ENCODE measurements at regions not wholly inside any gene's neighbourhood (a gene's known extent, or its start where the extent isn't known, plus 50 kb on each side); places are given as distances from the start of the nearest gene placed in this dataset.

- ChIA-PET CTCF (no interaction called here), POLR2A (ENCODE audit: low non-redundant PET) (no interaction called here)
- Histone ChIP-seq H3K27ac (ENCODE audit: low read depth, low read length, poor library complexity, severe bottlenecking) (no peak overlapping the region), H3K9me3 (ENCODE audit: low read depth, low read length, poor library complexity, severe bottlenecking) (no peaks in the 10 kb centered on the region), H3K4me3 (ENCODE audit: low read depth, low read length, poor library complexity, severe bottlenecking) (no peak overlapping the region), H3K4me1 (ENCODE audit: insufficient read depth, low read length, poor library complexity, severe bottlenecking) (no peaks in the 10 kb centered on the region), H3K27me3 (replicated peaks; ENCODE audit: insufficient read depth, low read depth, low read length, poor library complexity) (peaks cover 16% of the 10 kb centered on the region), H3K36me3 (ENCODE audit: insufficient read depth, low read length, poor library complexity, severe bottlenecking) (no peaks in the 10 kb centered on the region)
- TF ChIP-seq EZH2 (IDR thresholded peaks at IDR 0.05; ENCODE audit: borderline replicate concordance, low read depth, low read length, poor library complexity, severe bottlenecking): no peak
- TF ChIP-seq, protein P1, sequence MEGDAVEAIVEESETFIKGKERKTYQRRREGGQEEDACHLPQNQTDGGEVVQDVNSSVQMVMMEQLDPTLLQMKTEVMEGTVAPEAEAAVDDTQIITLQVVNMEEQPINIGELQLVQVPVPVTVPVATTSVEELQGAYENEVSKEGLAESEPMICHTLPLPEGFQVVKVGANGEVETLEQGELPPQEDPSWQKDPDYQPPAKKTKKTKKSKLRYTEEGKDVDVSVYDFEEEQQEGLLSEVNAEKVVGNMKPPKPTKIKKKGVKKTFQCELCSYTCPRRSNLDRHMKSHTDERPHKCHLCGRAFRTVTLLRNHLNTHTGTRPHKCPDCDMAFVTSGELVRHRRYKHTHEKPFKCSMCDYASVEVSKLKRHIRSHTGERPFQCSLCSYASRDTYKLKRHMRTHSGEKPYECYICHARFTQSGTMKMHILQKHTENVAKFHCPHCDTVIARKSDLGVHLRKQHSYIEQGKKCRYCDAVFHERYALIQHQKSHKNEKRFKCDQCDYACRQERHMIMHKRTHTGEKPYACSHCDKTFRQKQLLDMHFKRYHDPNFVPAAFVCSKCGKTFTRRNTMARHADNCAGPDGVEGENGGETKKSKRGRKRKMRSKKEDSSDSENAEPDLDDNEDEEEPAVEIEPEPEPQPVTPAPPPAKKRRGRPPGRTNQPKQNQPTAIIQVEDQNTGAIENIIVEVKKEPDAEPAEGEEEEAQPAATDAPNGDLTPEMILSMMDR (conservative IDR thresholded peaks at IDR 0.05; ENCODE audit: low read depth, low read length): no peak
- no peak for DNase-seq (ENCODE audit: low spot score)
- BruUV-seq (replicated peaks): no TSS peak
- intact Hi-C loops (cut with micrococcal nuclease; ENCODE audit: unreplicated experiment): no loop called here
Measured at GRCh38 chr15:39074341-39074985, 506.4 kb upstream of the THBS1 start.

DNA sequence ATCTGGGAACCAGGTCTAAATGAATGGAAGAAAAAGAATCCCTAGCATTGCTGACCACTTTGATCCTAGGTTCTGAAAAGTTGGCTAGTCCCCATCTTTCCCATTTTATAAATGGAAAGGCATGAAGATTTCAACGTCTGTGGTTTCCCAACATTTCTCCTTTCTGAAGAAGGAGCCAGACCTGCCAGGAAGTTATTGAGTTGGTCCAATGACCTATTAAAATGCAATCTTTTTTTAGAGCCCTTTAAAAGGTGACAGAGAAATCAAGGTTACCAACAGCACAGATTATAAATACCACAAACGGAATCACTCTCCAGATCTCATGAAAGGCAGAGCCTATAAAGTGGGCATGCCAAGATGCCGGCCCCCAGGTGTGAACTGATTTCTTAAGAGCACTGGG lies 505.6 kb upstream of the THBS1 start:
- ChIA-PET CTCF (no interaction called here), POLR2A (ENCODE audit: low non-redundant PET) (no interaction called here)
- no peaks in the 10 kb centered on the region for H3K4me1 ChIP-seq (ENCODE audit: insufficient read depth, low read length, poor library complexity, severe bottlenecking)
- H3K36me3 ChIP-seq (ENCODE audit: insufficient read depth, low read length, poor library complexity, severe bottlenecking): no peaks in the 10 kb centered on the region
- no peaks in the 10 kb centered on the region for H3K9me3 ChIP-seq (ENCODE audit: low read depth, low read length, poor library complexity, severe bottlenecking)
- intact Hi-C loops (cut with micrococcal nuclease; ENCODE audit: unreplicated experiment): no loop called here
- BruUV-seq (replicated peaks): no TSS peak
- TF ChIP-seq, protein P1 (conservative IDR thresholded peaks at IDR 0.05; ENCODE audit: low read depth, low read length): no peak
- TF ChIP-seq EZH2 (IDR thresholded peaks at IDR 0.05; ENCODE audit: borderline replicate concordance, low read depth, low read length, poor library complexity, severe bottlenecking): no peak
- H3K4me3 ChIP-seq (ENCODE audit: low read depth, low read length, poor library complexity, severe bottlenecking): no peak overlapping the region
- H3K27ac ChIP-seq (ENCODE audit: low read depth, low read length, poor library complexity, severe bottlenecking): no peak overlapping the region
- peaks cover 19% of the 10 kb centered on the region for H3K27me3 ChIP-seq (replicated peaks; ENCODE audit: insufficient read depth, low read depth, low read length, poor library complexity)
- no peak for DNase-seq (ENCODE audit: low spot score)

DNA sequence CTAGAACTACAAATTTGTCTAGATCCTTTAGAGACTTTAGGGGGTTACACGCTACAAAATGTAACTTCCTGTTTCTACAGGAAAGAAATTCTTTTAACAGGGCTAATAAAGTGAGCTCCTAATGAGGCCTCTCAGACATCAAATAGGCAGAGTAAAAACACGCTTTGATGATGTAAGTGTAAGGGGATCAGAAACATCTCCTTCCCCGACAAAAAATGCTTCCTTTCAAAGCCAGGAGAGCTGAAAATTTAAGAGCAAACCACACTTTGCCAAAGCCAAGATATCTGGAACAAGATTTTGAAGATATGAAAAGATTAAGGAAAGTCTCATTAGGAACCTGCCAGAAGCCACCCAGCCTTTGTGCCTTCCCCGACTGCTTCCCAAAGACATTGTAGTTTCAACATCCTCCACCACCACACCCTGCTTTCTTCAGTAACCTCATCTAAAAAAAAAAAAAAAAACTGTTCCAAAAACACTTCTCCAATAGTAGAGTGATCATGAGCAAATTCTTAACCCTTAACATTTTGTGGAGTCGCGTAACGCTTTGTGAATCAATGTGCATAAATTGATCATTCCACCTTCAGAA lies 505.0 kb upstream of the THBS1 start:
- no TSS peak for BruUV-seq (replicated peaks)

GRCh38 chr15:39078026-39078425 lies 502.9 kb upstream of the THBS1 start:
- H3K4me3 ChIP-seq (ENCODE audit: low read depth, low read length, poor library complexity, severe bottlenecking): no peak overlapping the region
- H3K4me1 ChIP-seq (ENCODE audit: insufficient read depth, low read length, poor library complexity, severe bottlenecking): no peaks in the 10 kb centered on the region
- POLR2A ChIA-PET (ENCODE audit: low non-redundant PET): no interaction called here
- no peaks in the 10 kb centered on the region for H3K36me3 ChIP-seq (ENCODE audit: insufficient read depth, low read length, poor library complexity, severe bottlenecking)
- H3K9me3 ChIP-seq (ENCODE audit: low read depth, low read length, poor library complexity, severe bottlenecking): no peaks in the 10 kb centered on the region
- BruUV-seq (replicated peaks): no TSS peak
- no peak overlapping the region for H3K27ac ChIP-seq (ENCODE audit: low read depth, low read length, poor library complexity, severe bottlenecking)
- TF ChIP-seq EZH2 (IDR thresholded peaks at IDR 0.05; ENCODE audit: borderline replicate concordance, low read depth, low read length, poor library complexity, severe bottlenecking): no peak
- TF ChIP-seq, protein P1 (conservative IDR thresholded peaks at IDR 0.05; ENCODE audit: low read depth, low read length): no peak
- intact Hi-C loops (cut with micrococcal nuclease; ENCODE audit: unreplicated experiment): no loop called here
- no peak for DNase-seq (ENCODE audit: low spot score)
- CTCF ChIA-PET: no interaction called here
- H3K27me3 ChIP-seq (replicated peaks; ENCODE audit: insufficient read depth, low read depth, low read length, poor library complexity): peaks cover 19% of the 10 kb centered on the region

More for the DNA sequence above, 505.0 kb upstream of the THBS1 start:
- peaks cover 19% of the 10 kb centered on the region for H3K27me3 ChIP-seq (replicated peaks; ENCODE audit: insufficient read depth, low read depth, low read length, poor library complexity)
- no peaks in the 10 kb centered on the region for H3K36me3 ChIP-seq (ENCODE audit: insufficient read depth, low read length, poor library complexity, severe bottlenecking)
- intact Hi-C loops (cut with micrococcal nuclease; ENCODE audit: unreplicated experiment): no loop called here
- H3K27ac ChIP-seq (ENCODE audit: low read depth, low read length, poor library complexity, severe bottlenecking): no peak overlapping the region
- H3K4me3 ChIP-seq (ENCODE audit: low read depth, low read length, poor library complexity, severe bottlenecking): no peak overlapping the region
- no peak for DNase-seq (ENCODE audit: low spot score)
- H3K9me3 ChIP-seq (ENCODE audit: low read depth, low read length, poor library complexity, severe bottlenecking): no peaks in the 10 kb centered on the region
- ChIA-PET CTCF (no interaction called here), POLR2A (ENCODE audit: low non-redundant PET) (no interaction called here)
- H3K4me1 ChIP-seq (ENCODE audit: insufficient read depth, low read length, poor library complexity, severe bottlenecking): no peaks in the 10 kb centered on the region
- TF ChIP-seq EZH2 (IDR thresholded peaks at IDR 0.05; ENCODE audit: borderline replicate concordance, low read depth, low read length, poor library complexity, severe bottlenecking): no peak
